NCI-H1930 (cell line): ENCODE measurements at regions not wholly inside any gene's neighbourhood (a gene's known extent, or its start where the extent isn't known, plus 50 kb on each side); places are given as distances from the start of the nearest gene placed in this dataset.
"Not testable (repeated sequence)": the region's sequence is repeated elsewhere in the genome, so short reads cannot be mapped to it uniquely, and the experiment has no call there.

ENCODE experiments used
- DNase-seq, 2 experiments: peaks; one replicate each; lab custom pipeline; 2025; lab: John Stamatoyannopoulos, UW

DNA sequence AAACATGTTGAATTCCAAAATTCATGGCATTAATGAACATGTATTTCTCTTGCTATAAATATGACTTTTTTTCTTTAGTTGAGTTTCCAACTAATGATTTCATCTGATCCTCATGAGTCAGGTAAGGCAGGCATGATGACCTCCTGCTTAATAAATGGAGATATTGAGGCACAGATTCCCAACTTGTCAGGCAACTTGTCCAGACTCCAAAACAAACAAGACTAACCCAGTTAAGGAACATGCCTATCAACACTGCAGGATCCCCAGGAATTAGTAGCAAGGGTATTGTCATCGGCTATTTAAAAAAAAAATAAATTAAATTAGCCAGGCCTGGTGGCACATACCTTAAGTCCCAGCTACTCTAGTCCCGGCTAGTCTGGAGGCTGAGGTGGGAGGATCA lies 121.3 kb upstream of the SALL4 start:
- DNase-seq = no peak

DNA sequence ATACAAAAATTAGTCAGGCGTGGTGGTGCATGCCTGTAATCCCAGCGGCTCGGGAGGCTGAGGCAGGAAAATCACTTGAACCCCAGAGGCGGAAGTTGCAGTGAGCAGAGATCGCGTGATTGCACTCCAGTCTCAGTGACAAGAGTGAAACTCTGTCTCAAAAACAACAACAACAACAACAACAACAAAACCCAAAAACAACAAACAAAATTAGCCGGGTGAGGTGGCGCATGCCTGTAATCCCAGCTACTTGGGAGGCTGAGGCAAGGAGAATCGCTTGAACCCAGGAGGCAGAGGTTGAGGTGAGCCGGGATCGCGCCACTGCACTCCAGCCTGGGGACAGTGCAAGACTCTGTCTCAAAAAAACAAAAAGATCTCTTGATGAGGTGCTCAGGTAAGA lies 120.5 kb upstream of the SALL4 start:
- DNase-seq = not testable (repeated sequence)

DNA sequence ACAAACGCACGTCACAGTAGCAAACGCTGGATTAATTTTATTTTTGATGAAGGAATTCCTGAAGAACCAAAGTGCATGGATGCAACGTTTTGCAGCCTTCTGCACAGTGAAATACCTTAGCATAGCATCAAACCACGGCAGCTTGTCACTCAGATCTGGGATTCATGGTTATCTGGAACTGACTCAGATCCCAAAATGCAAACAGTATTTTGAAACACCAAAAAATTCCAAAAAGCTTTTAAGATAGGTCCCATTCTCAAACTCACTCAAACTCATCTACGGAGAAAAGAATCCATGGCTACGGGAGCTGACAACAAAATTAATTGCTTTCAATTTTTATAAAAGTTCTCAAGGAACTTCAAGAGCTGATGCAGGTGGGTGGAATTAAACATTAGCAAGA lies 116.2 kb upstream of the SALL4 start:
- DNase-seq = no peak

DNA sequence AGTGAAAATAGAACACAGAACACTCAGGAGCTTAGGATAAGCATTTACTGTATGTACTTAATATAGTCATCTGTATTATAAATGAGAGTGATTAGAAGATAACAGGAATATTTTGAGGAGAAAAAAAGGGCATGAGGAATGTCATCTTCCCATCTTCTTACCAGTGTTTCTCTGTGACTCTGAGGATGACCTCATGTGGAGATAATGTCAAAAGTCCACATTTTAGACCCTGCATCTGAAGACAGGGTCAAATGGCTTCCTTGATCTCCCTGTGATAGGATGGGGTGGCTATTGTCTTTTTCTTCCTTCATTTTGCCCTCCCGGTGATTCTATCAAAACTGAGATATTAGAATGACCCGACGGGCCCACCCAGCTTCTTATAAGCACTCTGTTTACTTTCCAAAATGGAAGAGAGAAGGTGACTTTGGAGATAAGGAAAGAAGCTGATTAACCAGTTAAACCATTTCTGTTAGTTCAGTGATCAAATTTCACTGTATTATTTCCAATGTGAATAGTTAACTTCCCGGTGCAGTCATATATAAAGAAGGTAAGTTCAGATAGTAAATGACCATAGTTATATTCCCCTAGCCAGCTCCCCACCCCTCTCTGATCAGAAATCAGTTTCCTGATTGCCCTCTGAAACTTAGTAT lies 115.7 kb upstream of the SALL4 start:
- DNase-seq = no peak

DNA sequence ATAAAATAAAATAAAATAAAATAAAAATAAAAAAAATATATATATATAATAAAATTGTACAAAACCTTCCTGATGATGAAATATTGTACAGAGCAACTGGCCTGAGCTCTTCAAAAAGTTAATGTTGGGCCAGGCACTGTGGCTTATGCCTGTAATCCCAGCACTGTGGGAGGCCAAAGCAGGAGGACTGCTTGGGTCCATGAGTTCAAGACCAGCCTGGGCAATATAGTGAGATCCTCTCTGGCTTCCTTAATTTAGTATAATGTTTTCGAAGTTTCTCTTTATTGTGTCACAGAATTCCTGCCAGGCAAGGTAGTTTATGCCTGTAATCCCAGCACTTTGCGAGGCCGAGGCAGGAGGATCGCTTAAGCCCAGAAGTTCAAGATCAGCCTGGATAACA lies 113.9 kb upstream of the SALL4 start:
- no peak for DNase-seq

DNA sequence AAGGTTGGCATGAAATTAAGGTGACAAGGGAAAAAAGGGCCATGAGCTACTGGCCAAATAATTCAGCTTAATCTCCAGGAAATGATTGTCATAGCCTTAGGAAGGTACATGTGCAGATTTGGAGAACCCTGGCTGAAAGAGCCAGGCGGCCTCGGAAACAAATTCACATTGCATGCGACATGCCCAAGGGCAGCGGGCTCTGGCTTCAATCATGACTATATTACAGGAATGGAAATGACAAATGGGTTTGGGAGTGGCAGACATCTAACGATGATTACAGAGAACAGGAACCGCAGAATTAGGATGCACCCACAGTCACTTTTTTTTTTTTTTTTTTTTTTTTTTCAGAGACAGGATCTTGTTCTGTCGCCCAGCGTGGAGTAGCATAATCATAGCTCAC lies 112.4 kb upstream of the SALL4 start:
- DNase-seq = no peak

DNA sequence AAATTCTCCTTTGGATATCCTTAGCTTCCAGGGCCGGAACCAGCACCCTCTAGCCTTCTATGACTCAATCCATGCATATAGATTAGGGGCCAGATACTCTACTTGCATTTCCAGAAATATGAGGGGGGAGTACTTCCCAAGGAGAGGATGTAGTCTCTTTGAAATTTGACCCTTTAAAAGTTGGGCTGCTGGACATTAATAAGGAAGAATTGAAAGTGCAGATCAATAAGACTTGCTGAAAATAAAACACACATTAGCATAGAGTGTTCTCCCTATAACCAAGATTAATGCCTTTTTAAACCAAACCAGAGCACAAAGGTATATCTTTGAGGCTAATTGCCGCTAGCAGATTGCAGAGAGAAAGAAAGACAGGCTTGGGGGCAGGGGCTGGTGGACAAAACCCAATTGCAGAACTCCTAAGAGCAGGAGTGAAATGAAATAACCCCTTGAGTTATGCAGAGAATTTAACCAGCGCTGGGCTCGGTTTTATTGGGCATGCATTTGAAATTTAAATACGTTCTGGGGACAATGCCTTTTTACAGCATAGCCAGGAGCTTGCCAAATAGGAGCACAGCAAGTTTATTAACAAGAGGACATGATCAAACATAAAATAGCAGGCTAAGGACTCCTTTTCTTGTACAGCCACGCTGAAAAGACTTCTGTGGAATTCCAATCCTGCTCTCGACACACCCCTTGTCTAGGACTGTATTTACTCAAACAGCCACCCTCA lies 108.2 kb upstream of the SALL4 start:
- no peak for DNase-seq

DNA sequence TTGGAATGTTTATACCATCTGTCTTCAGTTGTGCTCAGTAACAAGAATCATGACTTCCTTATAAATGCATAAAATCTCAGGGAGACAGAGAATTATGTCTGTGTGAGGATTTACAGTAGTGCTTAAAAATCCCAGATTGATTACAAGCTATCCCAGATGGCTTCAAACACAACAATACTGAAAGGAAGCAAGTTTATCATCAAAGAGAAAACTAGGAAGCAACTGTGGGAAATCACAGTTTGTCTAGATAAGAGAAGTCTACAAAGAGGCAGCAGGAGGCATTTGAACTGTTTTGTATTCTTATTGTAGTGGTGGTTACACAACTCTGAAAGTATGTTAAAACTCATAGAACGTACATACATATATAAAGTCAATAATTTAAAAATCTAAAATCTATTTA lies 104.4 kb upstream of the SALL4 start:
- no peak for DNase-seq

DNA sequence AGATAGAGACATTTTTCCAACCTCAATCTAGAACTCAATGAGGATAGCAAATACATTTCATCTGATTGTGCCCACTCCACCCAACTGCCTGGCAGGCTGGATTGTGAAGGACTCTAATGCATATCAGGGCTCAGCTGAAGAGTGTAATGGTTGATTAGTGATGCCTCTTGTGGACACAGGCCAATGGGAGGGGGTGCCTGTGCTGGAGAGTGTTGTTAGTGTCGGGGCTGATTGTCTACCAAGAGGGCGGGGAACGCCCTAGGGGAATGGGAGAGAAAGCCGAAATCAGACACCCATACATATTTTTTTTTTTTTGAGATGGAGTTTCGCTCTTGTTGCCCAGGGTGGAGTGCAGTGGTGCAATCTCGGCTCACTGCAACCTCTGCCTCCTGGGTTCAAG lies 103.7 kb upstream of the SALL4 start:
- no peak for DNase-seq

DNA sequence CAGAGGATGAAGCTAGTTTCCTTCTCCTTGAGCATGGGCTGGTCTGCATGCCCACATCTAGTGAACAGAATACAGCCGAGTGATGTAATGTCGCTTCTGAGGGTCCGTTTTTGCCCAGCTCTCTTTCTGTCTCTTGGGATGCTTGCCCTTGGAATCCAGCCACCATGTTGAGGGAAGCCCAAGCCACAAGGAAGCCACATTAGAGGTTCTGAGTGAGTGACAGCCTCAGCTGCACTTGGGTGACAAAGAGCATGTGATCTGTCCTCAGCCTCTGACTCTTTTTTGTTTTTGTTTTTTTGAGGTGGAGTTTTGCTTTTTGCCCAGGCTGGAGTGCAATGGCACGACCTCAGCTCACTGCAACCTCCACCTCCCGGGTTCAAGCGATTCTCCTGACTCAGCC lies 100.6 kb upstream of the SALL4 start:
- no peak for DNase-seq

DNA sequence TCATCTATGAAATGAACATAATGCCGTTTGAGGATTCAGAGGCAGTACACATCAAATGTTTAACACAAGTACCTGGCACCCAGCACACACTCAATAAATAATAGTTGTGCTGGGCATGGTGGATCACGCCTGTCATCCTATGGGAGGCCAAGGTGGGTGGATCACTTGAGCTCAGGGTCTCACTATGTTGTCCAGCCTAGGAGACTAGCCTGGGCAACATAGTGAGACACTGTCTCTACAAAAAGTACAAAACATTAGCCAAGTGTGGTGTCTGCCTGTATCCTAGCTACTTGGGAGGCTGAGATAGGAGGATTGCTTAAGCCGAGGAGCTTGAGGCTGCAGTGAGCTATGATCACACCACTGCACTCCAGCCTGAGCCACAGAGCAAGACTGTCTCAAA lies 98.1 kb upstream of the SALL4 start:
- no peak for DNase-seq

DNA sequence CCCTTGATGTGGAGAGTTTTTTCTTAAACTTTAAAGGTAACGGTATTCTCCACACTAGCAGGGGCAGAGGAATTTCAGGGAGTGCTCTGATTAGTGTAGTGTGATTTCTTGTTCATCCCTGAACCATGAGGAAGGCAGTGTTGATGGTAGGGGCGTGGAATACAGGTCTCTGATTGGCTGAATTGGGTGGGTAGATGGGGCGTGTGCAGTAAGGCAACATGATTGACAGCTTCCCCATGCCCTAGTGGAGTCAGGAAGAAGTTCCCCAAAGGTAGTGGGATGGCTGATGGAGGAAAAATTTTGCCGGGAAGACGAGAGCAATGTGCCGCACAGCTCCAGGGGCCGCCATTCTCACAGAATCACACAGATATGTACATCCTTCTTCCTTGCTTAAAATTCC lies 97.4 kb upstream of the SALL4 start:
- no peak for DNase-seq

DNA sequence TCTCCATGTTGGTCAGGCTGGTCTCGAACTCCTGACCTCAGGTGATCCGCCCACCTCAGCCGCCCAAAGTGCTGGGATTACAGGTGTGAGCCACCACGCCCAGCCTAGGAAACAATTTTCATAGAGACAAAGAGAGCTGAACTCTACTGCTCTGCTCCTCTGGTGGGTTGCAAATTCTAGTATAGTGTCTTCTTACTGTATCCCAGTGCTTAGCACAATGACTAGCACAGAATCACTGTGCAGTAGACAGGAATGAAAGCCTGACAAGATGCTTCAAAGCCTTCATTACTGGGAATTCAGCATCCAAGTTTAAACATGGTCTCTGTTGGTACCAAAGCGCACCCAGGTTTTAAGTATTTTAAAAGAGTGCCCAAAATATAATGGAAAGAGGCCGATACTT lies 96.5 kb upstream of the SALL4 start:
- DNase-seq = no peak

DNA sequence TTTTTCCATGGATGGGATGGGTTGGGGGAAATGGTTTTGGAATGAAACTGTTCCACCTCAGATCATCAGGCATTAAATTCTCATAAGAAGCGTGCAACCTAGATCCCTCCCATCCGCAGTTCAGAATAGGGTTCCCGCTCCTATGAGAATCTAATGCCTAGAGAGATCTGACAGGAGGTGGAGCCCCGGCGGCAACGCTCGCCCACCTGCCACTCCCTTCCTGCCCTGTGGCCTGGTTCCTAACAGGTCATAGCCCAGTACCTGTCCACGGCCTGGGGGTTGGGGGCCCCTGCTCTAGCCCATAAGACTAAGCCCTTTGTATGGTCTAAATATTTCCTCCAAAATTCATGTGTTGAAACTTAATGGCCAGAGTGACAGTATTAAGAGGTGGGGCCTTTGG lies 92.3 kb upstream of the SALL4 start:
- no peak for DNase-seq

DNA sequence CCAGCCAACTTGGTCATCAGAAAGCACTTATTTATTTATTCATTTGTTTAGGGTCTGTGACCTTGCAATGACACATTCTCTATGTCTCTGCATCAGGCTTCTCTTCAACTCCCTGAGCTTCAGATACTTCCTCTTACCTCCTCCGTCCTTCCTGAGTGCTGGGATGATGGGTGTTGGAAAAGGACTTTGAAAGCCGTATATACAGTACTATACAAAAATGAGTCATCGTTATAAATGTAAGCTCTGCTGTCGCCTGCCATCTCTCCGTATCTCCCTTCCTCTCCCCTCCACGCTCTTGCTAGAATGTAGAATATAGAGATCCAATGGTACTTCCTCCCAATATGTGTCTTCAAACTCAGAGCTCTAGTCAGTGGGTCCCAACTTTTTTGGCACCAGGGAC lies 91.9 kb upstream of the SALL4 start:
- no peak for DNase-seq

DNA sequence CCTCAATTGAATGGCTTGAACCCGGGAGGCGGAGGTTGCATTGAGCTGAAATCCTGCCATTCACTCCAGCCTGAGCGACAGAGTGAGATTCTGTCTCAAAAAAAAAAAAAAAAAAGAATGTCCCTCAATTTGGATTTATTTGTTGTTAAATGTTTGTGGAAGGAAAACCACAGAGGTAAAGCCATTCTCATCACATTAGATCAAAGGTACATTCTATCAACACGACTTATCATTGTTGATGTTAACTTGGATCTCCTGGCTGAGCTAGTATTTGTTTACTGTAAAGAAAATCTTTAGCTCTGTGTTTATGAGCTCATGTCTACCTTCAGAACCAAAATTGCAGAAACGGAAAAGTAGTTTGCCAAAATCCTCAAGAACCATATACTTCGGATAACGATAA lies 91.4 kb upstream of the SALL4 start:
- DNase-seq = no peak

DNA sequence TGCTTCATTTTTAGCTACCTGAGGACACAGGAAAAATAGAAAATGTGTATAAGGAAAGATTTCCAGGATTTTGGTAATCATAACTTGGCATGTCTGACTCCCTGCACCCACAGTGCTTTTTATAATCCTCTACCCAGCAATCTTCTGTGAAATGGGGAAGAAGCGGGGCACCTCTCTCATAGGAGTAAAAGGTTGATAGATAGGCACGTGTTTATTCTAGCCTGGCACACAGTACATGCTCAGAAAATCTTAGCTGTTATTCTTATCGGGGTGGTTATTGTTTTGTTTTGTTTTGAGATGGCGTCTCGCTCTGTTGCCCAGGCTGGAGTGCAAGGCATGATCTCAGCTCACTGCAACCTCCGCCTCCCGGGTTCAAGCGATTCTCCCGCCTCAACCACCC lies 87.7 kb upstream of the SALL4 start:
- no peak for DNase-seq

DNA sequence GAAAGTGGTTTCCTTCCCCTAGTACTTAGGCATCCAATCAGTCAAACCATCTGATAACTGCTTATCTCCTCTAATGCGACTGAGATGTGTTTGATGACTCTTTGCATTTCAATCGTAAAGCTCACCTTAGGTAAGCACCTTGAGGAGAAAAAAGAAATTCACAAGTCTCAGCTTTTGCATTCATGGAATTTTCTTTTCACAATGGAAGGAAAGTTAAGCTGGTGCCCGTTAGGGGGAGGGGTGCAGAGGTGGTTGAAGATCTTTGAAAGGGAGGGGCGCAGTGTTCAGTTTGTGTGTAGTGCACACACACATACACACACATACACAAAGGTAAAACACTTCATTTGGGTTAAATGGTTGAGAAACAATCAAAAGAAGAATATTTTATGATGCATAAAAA lies 87.1 kb upstream of the SALL4 start:
- DNase-seq = no peak

DNA sequence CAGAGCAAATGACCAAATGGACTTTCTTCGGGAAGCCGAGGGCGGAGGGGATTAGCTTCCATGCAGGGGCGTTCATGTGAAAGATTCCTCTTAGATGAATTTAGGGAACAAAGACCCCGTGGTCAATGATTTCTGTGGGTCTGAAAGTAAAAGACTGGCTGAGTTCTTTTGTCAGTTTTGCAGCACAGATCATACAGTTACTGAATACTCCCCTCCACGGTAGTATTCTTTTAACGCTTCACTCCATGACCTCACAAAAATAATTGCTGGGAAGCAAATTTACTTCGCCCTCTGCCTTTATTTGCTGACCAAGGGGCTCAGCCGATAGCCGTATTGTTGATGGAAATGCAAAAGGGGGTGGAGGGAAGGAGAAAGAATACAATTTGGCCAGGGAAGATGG lies 86.0 kb upstream of the SALL4 start:
- DNase-seq = no peak

DNA sequence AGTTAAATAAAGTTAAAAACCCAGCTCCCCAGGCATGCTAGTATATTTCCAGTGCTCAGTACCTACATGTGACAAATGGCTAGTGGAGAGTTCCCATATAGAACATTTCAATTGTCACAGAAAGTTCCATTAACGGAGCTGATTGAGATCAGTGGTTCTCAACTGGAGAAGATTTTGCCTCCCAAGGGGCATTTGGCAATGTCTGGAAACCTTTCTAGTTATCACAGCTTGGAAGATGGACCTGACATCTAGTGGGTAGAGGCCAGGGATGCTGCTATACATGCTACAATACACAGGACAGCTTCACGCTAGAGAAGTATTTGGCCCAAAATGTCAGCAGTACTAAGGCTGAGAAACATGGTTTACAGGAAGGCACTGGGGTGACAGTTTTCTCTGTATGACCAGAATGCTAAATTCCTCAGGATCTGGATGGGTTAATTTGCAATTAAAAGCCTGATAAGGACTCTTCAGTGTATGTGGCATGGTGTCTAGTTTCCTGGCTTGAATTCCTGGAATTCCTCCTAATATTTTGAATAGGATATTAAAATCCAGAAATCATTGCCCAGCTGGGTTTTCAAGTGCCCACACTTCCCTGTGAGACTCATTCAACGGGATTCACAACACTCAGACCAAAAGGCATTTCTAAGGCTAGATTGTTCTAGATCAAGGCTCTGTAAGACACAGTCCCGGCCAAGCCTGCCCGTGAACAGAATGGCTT lies 84.7 kb upstream of the SALL4 start:
- no peak for DNase-seq

DNA sequence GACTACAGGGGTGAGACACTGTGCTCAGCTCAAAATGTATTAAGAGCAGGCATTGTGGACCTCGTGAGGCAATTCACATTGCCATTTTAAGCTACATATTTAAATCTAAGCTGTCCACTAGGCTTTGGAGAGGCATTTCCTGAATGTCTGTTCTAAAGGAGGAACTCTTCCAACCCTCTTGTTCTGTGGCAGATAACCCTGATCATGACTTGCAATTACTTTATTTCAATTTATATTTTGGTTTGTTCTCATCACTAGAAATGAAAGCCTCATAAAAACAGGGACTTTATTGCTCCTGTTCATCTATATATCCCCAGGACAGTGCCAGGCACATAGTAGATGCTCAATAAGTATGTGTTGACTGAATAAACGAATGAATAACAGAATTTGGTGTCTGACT lies 84.0 kb upstream of the SALL4 start:
- DNase-seq = no peak

DNA sequence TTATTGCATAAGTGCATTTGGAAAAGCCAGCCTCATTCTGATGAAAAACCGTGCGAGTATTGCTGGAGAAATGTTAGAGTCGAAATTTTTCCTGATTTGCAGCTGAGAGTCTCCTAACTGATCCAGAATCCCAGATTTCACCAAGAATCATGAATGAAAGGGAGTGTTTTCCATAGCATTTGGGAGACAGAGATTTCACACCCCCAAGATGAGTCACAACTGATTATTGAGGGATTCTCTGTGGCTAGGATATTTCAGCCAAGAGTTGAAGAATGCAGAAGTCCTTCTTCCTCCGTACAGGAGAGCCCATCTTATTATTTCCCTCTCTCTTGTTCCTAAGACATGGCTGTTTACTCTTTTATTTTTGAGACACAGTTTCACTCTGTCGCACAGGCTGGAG lies 82.2 kb upstream of the SALL4 start:
- DNase-seq = no peak

DNA sequence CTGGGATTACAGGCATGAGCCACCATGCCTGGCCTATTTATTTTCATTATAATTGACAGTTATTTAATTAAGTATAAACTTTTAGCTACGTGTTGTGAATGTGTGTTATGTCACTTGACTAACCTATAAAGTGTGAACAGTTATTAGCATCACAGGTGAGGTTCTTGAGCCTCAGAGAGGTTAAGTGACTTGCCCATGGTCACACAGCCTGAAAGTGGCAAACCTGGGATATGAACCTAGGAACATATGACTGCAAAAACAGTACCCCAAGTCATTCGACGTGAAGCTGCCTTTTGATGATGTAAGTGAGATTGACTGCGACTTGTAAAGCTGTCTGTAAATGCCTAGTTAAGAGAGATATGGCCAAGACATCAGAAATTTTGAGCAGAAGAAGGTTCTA lies 77.9 kb upstream of the SALL4 start:
- DNase-seq = no peak
